Nephron (organoid): ENCODE measurements at regions not wholly inside any gene's neighbourhood (a gene's known extent, or its start where the extent isn't known, plus 50 kb on each side); places are given as distances from the start of the nearest gene placed in this dataset.

Source experiments
- H3K27ac Mint-ChIP-seq, 3 experiments: 2 replicates each; pipeline ENCODE4 v1.8.0; 2020; ENCODE audit warnings: mixed read lengths in 3 of 3, mild to moderate bottlenecking in 2 of 3, moderate library complexity in 1 of 3
- H3K27me3 Mint-ChIP-seq: 2 replicates; pipeline ENCODE4 v1.8.0; 2021; ENCODE audit warnings: low read depth, mild to moderate bottlenecking, moderate library complexity, mixed read lengths
- H3K36me3 Mint-ChIP-seq: 2 replicates; pipeline ENCODE4 v1.8.0; 2020; ENCODE audit warnings: low read depth, mixed read lengths
- H3K4me1 Mint-ChIP-seq: 2 replicates; pipeline ENCODE4 v1.8.0; 2020; ENCODE audit warnings: mixed read lengths
- H3K4me3 Mint-ChIP-seq, 3 experiments: 2 replicates each; pipeline ENCODE4 v1.8.0; 2020; ENCODE audit warnings: mild to moderate bottlenecking in 3 of 3, mixed read lengths in 3 of 3, moderate library complexity in 2 of 3
- H3K9me3 Mint-ChIP-seq: 2 replicates; pipeline ENCODE4 v1.8.0; 2020; ENCODE audit warnings: mixed read lengths
- CTCF ChIP-seq, 3 experiments: fragments of 200-600 bp; sonication (generic); IDR thresholded peaks; one replicate each; pipeline ENCODE4 v1.5.0; 2021; ENCODE audit warnings: antibody characterized with exemption in 3 of 3; ENCODE audit not compliant: unreplicated experiment in 3 of 3

- no peaks in the 10 kb centered on the region for H3K4me1 Mint-ChIP-seq
- no peak overlapping the region for H3K27ac Mint-ChIP-seq
- H3K9me3 Mint-ChIP-seq = no peaks in the 10 kb centered on the region
- TF ChIP-seq CTCF (IDR thresholded peaks at IDR 0.05; ENCODE audit: unreplicated experiment in 3 of 3) = no peak
- no peak overlapping the region for H3K4me3 Mint-ChIP-seq
- H3K36me3 Mint-ChIP-seq = no peaks in the 10 kb centered on the region
- H3K27me3 Mint-ChIP-seq = no peaks in the 10 kb centered on the region
Observed at GRCh38 chr5:23303435-23303834, 204.0 kb upstream of the PRDM9 start.

- Mint-ChIP-seq H3K36me3 (no peaks in the 10 kb centered on the region), H3K27ac (no peak overlapping the region), H3K4me3 (no peak overlapping the region), H3K4me1 (no peaks in the 10 kb centered on the region), H3K9me3 (no peaks in the 10 kb centered on the region), H3K27me3 (no peaks in the 10 kb centered on the region)
- no peak for TF ChIP-seq CTCF (IDR thresholded peaks at IDR 0.05; ENCODE audit: unreplicated experiment in 3 of 3)
Observed at GRCh38 chr5:23302438-23302837, 205.0 kb upstream of the PRDM9 start.

GRCh38 chr5:23289162-23289561 lies 218.2 kb upstream of the PRDM9 start:
- TF ChIP-seq CTCF (IDR thresholded peaks at IDR 0.05; ENCODE audit: unreplicated experiment in 3 of 3) = no peak
- H3K27ac Mint-ChIP-seq = no peak overlapping the region
- H3K4me3 Mint-ChIP-seq = no peak overlapping the region
- H3K9me3 Mint-ChIP-seq = peaks cover 2% of the 10 kb centered on the region
- no peaks in the 10 kb centered on the region for H3K4me1 Mint-ChIP-seq
- H3K36me3 Mint-ChIP-seq = no peaks in the 10 kb centered on the region
- H3K27me3 Mint-ChIP-seq = no peaks in the 10 kb centered on the region

GRCh38 chr5:23284656-23285055 lies 222.8 kb upstream of the PRDM9 start:
- Mint-ChIP-seq H3K4me3 (no peak overlapping the region), H3K9me3 (no peaks in the 10 kb centered on the region), H3K36me3 (no peaks in the 10 kb centered on the region), H3K4me1 (no peaks in the 10 kb centered on the region), H3K27me3 (no peaks in the 10 kb centered on the region), H3K27ac (no peak overlapping the region)
- no peak for TF ChIP-seq CTCF (IDR thresholded peaks at IDR 0.05; ENCODE audit: unreplicated experiment in 3 of 3)

GRCh38 chr5:23274171-23274570 lies 233.2 kb upstream of the PRDM9 start:
- Mint-ChIP-seq H3K27me3 (no peaks in the 10 kb centered on the region), H3K36me3 (no peaks in the 10 kb centered on the region), H3K4me3 (no peak overlapping the region), H3K9me3 (no peaks in the 10 kb centered on the region), H3K4me1 (no peaks in the 10 kb centered on the region), H3K27ac (no peak overlapping the region)
- no peak for TF ChIP-seq CTCF (IDR thresholded peaks at IDR 0.05; ENCODE audit: unreplicated experiment in 3 of 3)

GRCh38 chr5:23269981-23270380 lies 237.4 kb upstream of the PRDM9 start:
- Mint-ChIP-seq H3K27me3 (no peaks in the 10 kb centered on the region), H3K4me3 (no peak overlapping the region), H3K27ac (no peak overlapping the region), H3K9me3 (no peaks in the 10 kb centered on the region), H3K36me3 (no peaks in the 10 kb centered on the region), H3K4me1 (peaks cover 5% of the 10 kb centered on the region)
- TF ChIP-seq CTCF (IDR thresholded peaks at IDR 0.05; ENCODE audit: unreplicated experiment in 3 of 3) = no peak
